ENCODE measurements at regions not wholly inside any gene's neighbourhood (a gene's known extent, or its start where the extent isn't known, plus 50 kb on each side); places are given as distances from the start of the nearest gene placed in this dataset.

DNA sequence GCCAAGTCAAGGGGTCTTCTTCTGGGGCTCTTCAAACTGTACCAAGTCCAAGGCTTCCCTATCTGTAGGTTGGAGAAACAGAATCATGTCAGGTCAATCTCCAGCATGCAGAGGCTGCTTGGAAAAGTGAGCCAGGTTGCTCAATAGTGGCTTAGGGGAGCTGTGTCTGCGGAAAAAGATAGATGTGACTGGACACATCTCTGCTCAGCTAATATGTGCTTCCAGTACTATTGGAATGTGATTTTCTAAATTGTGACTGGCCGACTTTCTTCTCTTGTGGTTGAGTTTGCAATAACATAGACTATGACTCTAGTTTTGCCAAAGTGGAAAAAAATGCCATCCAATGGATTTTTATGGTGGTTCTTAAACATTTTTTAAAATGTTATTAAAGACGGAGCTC, 136.7 kb downstream of the BOD1 start:
- TF ChIP-seq, protein P1, sequence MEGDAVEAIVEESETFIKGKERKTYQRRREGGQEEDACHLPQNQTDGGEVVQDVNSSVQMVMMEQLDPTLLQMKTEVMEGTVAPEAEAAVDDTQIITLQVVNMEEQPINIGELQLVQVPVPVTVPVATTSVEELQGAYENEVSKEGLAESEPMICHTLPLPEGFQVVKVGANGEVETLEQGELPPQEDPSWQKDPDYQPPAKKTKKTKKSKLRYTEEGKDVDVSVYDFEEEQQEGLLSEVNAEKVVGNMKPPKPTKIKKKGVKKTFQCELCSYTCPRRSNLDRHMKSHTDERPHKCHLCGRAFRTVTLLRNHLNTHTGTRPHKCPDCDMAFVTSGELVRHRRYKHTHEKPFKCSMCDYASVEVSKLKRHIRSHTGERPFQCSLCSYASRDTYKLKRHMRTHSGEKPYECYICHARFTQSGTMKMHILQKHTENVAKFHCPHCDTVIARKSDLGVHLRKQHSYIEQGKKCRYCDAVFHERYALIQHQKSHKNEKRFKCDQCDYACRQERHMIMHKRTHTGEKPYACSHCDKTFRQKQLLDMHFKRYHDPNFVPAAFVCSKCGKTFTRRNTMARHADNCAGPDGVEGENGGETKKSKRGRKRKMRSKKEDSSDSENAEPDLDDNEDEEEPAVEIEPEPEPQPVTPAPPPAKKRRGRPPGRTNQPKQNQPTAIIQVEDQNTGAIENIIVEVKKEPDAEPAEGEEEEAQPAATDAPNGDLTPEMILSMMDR (conservative IDR thresholded peaks at IDR 0.05; ENCODE audit: low read depth, low read length) = no peak
- TF ChIP-seq EZH2 (IDR thresholded peaks at IDR 0.05; ENCODE audit: low read length, unreplicated experiment) = no peak
- TF ChIP-seq EZH2phosphoT487 (IDR thresholded peaks at IDR 0.05; ENCODE audit: borderline replicate concordance, low read length) = no peak

All from PC-3 (cell line).